OCI-LY7 (cell line): ENCODE measurements at regions not wholly inside any gene's neighbourhood (a gene's known extent, or its start where the extent isn't known, plus 50 kb on each side); places are given as distances from the start of the nearest gene placed in this dataset.
"Not testable (repeated sequence)": the region's sequence is repeated elsewhere in the genome, so short reads cannot be mapped to it uniquely, and the experiment has no call there.

Source experiments
- BruUV-seq: library from RNA; stranded (reverse); fragments of 400-500 nt; replicated peaks from 2 replicates; lab custom pipeline; 2021; lab: Mats Ljungman, UMichigan
- CTCF ChIA-PET: fragments of 300-600 bp; sonication (Branson Sonifier 250); formaldehyde crosslinking; loops from one replicate; lab custom pipeline; 2022; ENCODE audit warnings: antibody characterized with exemption; ENCODE audit not compliant: unreplicated experiment; lab: Charles Lee
- POLR2A ChIA-PET: fragments of 300-600 bp; sonication (Branson Sonifier 250); formaldehyde crosslinking; loops from one replicate; lab custom pipeline; 2022; ENCODE audit warnings: antibody characterized with exemption; lab: Charles Lee
- DNase-seq: peaks from one replicate; pipeline ENCODE4 v3.0.0-alpha.2; 2015; ENCODE audit warnings: low spot score
- H2AFZ ChIP-seq: fragments of 200-600 bp; sonication (generic), shearing (Covaris generic); 2 replicates; pipeline ENCODE4 v1.6.1; 2014; ENCODE audit warnings: mild to moderate bottlenecking, antibody characterized with exemption, low read length, moderate library complexity
- H3K27ac ChIP-seq: fragments of 200-600 bp; sonication (generic); 2 replicates; pipeline ENCODE4 v1.5.1; 2014; ENCODE audit warnings: mixed run types, low read depth, mild to moderate bottlenecking, moderate library complexity, low read length, inconsistent platforms; ENCODE audit not compliant: poor library complexity, severe bottlenecking
- H3K36me3 ChIP-seq: fragments of 200-600 bp; sonication (generic); 2 replicates; pipeline ENCODE4 v1.6.1; 2014; ENCODE audit warnings: mild to moderate bottlenecking, antibody characterized with exemption, low read length, moderate library complexity, mixed read lengths; ENCODE audit not compliant: insufficient read depth
- H3K4me1 ChIP-seq: fragments of 200-600 bp; sonication (generic); 2 replicates; pipeline ENCODE4 v1.5.1; 2014; ENCODE audit warnings: mild to moderate bottlenecking, low read length; ENCODE audit not compliant: insufficient read depth, poor library complexity, severe bottlenecking
- H3K4me2 ChIP-seq: fragments of 200-600 bp; sonication (generic); 2 replicates; pipeline ENCODE4 v1.6.1; 2014; ENCODE audit warnings: mild to moderate bottlenecking, low read length
- H3K4me3 ChIP-seq: fragments of 200-600 bp; sonication (generic); 2 replicates; pipeline ENCODE4 v1.5.1; 2014; ENCODE audit warnings: mild to moderate bottlenecking, low read depth, low read length; ENCODE audit not compliant: poor library complexity, severe bottlenecking
- H3K79me2 ChIP-seq: fragments of 200-600 bp; sonication (generic); 2 replicates; pipeline ENCODE4 v1.6.1; 2016; ENCODE audit warnings: low read depth, mild to moderate bottlenecking, low read length, moderate library complexity, mixed read lengths; ENCODE audit not compliant: insufficient read depth
- H3K9me2 ChIP-seq: fragments of 200-600 bp; sonication (generic); 2 replicates; pipeline ENCODE4 v1.6.1; 2016; ENCODE audit warnings: mild to moderate bottlenecking, low read length, mixed read lengths; ENCODE audit not compliant: insufficient read depth
- H3K9me3 ChIP-seq: fragments of 200-600 bp; sonication (generic); 2 replicates; pipeline ENCODE4 v1.6.1; 2014; ENCODE audit warnings: mild to moderate bottlenecking, mixed run types, low read length, mixed read lengths
- H4K20me1 ChIP-seq: fragments of 200-600 bp; sonication (generic); 2 replicates; pipeline ENCODE4 v1.6.1; 2014; ENCODE audit warnings: mild to moderate bottlenecking, antibody characterized with exemption, low read length, moderate library complexity, mixed read lengths; ENCODE audit not compliant: insufficient read depth
- EZH2phosphoT487 ChIP-seq: fragments of 200-600 bp; sonication (generic); IDR thresholded peaks from 2 replicates; pipeline ENCODE4 v1.6.1; 2018; ENCODE audit warnings: low read depth, borderline replicate concordance, mild to moderate bottlenecking, mixed run types, antibody characterized with exemption, low read length, moderate library complexity, mixed read lengths
- intact Hi-C: fragments of 100-400 bp; cut with micrococcal nuclease; formaldehyde crosslinking; loops from one replicate; pipeline ENCODE4 v1.10.0; 2022; ENCODE audit not compliant: unreplicated experiment
- TF ChIP-seq, protein P1 (sequence below): fragments of 200-600 bp; sonication (generic); conservative IDR thresholded peaks from 2 replicates; pipeline ENCODE4 v1.5.1; 2014; ENCODE audit warnings: mild to moderate bottlenecking, antibody characterized with exemption, low read length, moderate library complexity, mixed read lengths

DNA sequence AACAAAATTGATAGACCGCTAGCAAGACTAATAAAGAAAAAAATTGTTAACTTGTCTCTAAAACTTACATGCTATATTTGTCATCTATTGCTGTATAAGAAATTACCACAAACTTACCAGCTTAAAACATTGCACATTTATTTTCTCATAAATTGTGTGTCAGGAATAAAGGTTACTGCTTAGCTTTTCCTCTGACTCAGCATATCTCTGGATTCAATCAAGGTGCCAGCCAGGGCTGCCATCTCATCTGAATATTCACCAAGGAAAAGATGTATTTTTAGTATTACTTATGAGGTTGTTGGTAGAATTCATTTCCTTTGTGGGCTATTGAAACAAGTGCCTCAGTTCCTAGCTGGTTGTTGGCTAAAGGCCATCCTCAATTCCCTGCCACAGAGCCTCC, 912.6 kb upstream of the NEGR1 start:
- intact Hi-C loops, result no loop called here
- CTCF ChIA-PET, result no interaction called here
- DNase-seq, result no peak
- no peaks in the 10 kb centered on the region for H3K9me3 ChIP-seq
- no peaks in the 10 kb centered on the region for H3K4me1 ChIP-seq
- no peak overlapping the region for H3K4me3 ChIP-seq
- H3K36me3 ChIP-seq, result no peaks in the 10 kb centered on the region
- no peak overlapping the region for H3K27ac ChIP-seq
- H2AFZ ChIP-seq, result no peak overlapping the region
- BruUV-seq, result no TSS peak
- POLR2A ChIA-PET, result interaction anchor here (0.7 kb wide), 1 partner anchor 131 kb away, joined by 3 read pairs; no protein-coding TSS in a partner anchor
- no peaks in the 10 kb centered on the region for H4K20me1 ChIP-seq
- TF ChIP-seq, protein P1, sequence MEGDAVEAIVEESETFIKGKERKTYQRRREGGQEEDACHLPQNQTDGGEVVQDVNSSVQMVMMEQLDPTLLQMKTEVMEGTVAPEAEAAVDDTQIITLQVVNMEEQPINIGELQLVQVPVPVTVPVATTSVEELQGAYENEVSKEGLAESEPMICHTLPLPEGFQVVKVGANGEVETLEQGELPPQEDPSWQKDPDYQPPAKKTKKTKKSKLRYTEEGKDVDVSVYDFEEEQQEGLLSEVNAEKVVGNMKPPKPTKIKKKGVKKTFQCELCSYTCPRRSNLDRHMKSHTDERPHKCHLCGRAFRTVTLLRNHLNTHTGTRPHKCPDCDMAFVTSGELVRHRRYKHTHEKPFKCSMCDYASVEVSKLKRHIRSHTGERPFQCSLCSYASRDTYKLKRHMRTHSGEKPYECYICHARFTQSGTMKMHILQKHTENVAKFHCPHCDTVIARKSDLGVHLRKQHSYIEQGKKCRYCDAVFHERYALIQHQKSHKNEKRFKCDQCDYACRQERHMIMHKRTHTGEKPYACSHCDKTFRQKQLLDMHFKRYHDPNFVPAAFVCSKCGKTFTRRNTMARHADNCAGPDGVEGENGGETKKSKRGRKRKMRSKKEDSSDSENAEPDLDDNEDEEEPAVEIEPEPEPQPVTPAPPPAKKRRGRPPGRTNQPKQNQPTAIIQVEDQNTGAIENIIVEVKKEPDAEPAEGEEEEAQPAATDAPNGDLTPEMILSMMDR, result no peak
- no peak for TF ChIP-seq EZH2phosphoT487
- H3K4me2 ChIP-seq, result no peak overlapping the region
- H3K9me2 ChIP-seq, result no peaks in the 10 kb centered on the region
- no peaks in the 10 kb centered on the region for H3K79me2 ChIP-seq

DNA sequence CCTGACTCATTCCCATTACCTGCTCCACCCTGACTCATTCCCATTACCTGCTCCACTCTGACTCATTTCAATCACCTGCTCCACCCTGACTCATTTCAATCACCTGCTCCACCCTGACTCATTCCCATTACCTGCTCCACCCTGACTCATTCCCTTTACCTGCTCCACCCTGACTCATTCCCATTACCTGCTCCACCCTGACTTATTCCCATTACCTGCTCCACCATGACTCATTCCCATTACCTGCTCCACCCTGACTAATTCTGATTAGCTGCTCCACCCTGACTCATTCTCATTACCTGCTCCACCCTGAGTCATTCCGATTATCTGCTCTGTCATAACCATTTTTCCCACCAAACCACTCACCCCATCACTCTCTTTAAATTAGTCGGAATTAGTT, 901.2 kb upstream of the NEGR1 start:
- H3K9me3 ChIP-seq, DNase-seq, H4K20me1 ChIP-seq, H3K36me3 ChIP-seq, H3K79me2 ChIP-seq, H3K4me2 ChIP-seq, intact Hi-C loops, BruUV-seq, H3K4me3 ChIP-seq, H2AFZ ChIP-seq, POLR2A ChIA-PET, H3K27ac ChIP-seq, H3K9me2 ChIP-seq, H3K4me1 ChIP-seq, CTCF ChIA-PET: not testable (repeated sequence)

DNA sequence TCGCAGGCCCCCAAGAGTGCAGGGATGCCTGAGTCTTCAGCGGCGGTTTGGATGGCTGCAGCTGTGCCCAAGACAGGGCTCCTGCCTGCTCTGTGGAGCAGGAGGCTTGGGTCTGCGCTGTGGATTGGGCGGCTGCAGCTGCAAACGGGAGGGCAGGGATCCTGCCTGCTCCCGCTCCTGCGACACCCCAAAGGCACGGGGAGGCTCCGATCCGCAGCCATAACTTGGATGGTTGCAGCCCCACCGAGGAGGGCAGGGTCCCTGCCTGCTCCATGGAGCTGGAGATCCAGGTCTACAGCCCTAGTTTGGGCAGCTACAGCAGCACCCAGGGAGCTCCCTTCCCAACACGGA, 898.8 kb upstream of the NEGR1 start:
- intact Hi-C loops, result no loop called here
- no peak overlapping the region for H3K4me2 ChIP-seq
- no peaks in the 10 kb centered on the region for H4K20me1 ChIP-seq
- TF ChIP-seq, protein P1, result no peak
- TF ChIP-seq EZH2phosphoT487, result no peak
- H3K4me1 ChIP-seq, result no peaks in the 10 kb centered on the region
- H3K9me3 ChIP-seq, result no peaks in the 10 kb centered on the region
- no TSS peak for BruUV-seq
- CTCF ChIA-PET, result no interaction called here
- no peak overlapping the region for H3K4me3 ChIP-seq
- POLR2A ChIA-PET, result no interaction called here
- DNase-seq, result no peak
- no peak overlapping the region for H3K27ac ChIP-seq
- no peaks in the 10 kb centered on the region for H3K79me2 ChIP-seq
- H3K36me3 ChIP-seq, result no peaks in the 10 kb centered on the region
- no peak overlapping the region for H2AFZ ChIP-seq
- H3K9me2 ChIP-seq, result no peaks in the 10 kb centered on the region; the same call in 1 of the 2 replicates
